ENCODE measurements at regions not wholly inside any gene's neighbourhood (a gene's known extent, or its start where the extent isn't known, plus 50 kb on each side); places are given as distances from the start of the nearest gene placed in this dataset.
"Not testable (repeated sequence)": the region's sequence is repeated elsewhere in the genome, so short reads cannot be mapped to it uniquely, and the experiment has no call there.

- H3K27me3 Mint-ChIP-seq, result peaks cover 12 to 47% (median 31%) of the 10 kb centered on the region in 5 donors
- DNase-seq; intact Hi-C loops (cut with micrococcal nuclease): not testable (repeated sequence)
Observed at GRCh38 chr5:54377339-54377738, 67.0 kb upstream of the ARL15 start.

GRCh38 chr5:54370982-54371381 lies 60.6 kb upstream of the ARL15 start:
- ATAC-seq (no peak), DNase-seq (no peak)
- Histone ChIP-seq H3K4me3 (ENCODE audit: low read length) (no peak overlapping the region), H3K4me1 (ENCODE audit: control insufficient read depth in 2 of 2, insufficient read depth in 2 of 2, low read length in 2 of 2) (no peaks in the 10 kb centered on the region), H3K27me3 (ENCODE audit: control insufficient read depth in 2 of 2, insufficient read depth in 2 of 2, low read length in 2 of 2) (no peaks in the 10 kb centered on the region), H3K9me3 (ENCODE audit: control insufficient read depth in 2 of 3, low read length in 3 of 3) (no peaks in the 10 kb centered on the region), H3K36me3 (ENCODE audit: control insufficient read depth in 2 of 3, insufficient read depth in 3 of 3, low read length in 3 of 3) (no peaks in the 10 kb centered on the region), H3K27ac (ENCODE audit: low read depth, low read length) (no peak overlapping the region)
- H3K36me3 Mint-ChIP-seq, result peaks cover 0 to 5% (median 0%) of the 10 kb centered on the region in 5 donors
- H3K27ac Mint-ChIP-seq, result no peak overlapping the region
- H3K4me1 Mint-ChIP-seq, result no peaks in the 10 kb centered on the region
- H3K27me3 Mint-ChIP-seq, result peaks cover 14 to 45% (median 26%) of the 10 kb centered on the region in 5 donors
- intact Hi-C loops (cut with micrococcal nuclease), result no loop called here
- H3K9me3 Mint-ChIP-seq, result peaks cover 0 to 16% (median 6%) of the 10 kb centered on the region in 11 donors
- POLR2A ChIA-PET, result no interaction called here
- CTCF ChIA-PET, result no interaction called here
- no peak overlapping the region for H3K4me3 Mint-ChIP-seq

More at GRCh38 chr5:54377339-54377738, 67.0 kb upstream of the ARL15 start:
- H3K27ac Mint-ChIP-seq; POLR2A ChIA-PET; H3K27ac ChIP-seq (ENCODE audit: low read depth, low read length); H3K4me3 Mint-ChIP-seq; H3K4me1 Mint-ChIP-seq; H3K4me3 ChIP-seq (ENCODE audit: low read length); ATAC-seq; H3K9me3 ChIP-seq (ENCODE audit: control insufficient read depth in 2 of 3, low read length in 3 of 3); H3K36me3 ChIP-seq (ENCODE audit: control insufficient read depth in 2 of 3, insufficient read depth in 3 of 3, low read length in 3 of 3); H3K4me1 ChIP-seq (ENCODE audit: control insufficient read depth in 2 of 2, insufficient read depth in 2 of 2, low read length in 2 of 2); CTCF ChIA-PET; H3K27me3 ChIP-seq (ENCODE audit: control insufficient read depth in 2 of 2, insufficient read depth in 2 of 2, low read length in 2 of 2): not testable (repeated sequence)
- Mint-ChIP-seq H3K36me3 (peaks cover 0 to 14% (median 5%) of the 10 kb centered on the region in 5 donors), H3K9me3 (peaks cover 0 to 20% (median 11%) of the 10 kb centered on the region in 11 donors)

GRCh38 chr5:54367844-54368243 lies 57.5 kb upstream of the ARL15 start:
- no peak overlapping the region for H3K4me3 Mint-ChIP-seq
- ATAC-seq, result no peak
- Histone ChIP-seq H3K4me3 (ENCODE audit: low read length) (no peak overlapping the region), H3K27me3 (ENCODE audit: control insufficient read depth in 2 of 2, insufficient read depth in 2 of 2, low read length in 2 of 2) (no peaks in the 10 kb centered on the region), H3K36me3 (ENCODE audit: control insufficient read depth in 2 of 3, insufficient read depth in 3 of 3, low read length in 3 of 3) (no peaks in the 10 kb centered on the region), H3K9me3 (ENCODE audit: control insufficient read depth in 2 of 3, low read length in 3 of 3) (no peaks in the 10 kb centered on the region), H3K27ac (ENCODE audit: low read depth, low read length) (no peak overlapping the region), H3K4me1 (ENCODE audit: control insufficient read depth in 2 of 2, insufficient read depth in 2 of 2, low read length in 2 of 2) (no peaks in the 10 kb centered on the region)
- no peak for DNase-seq
- H3K4me1 Mint-ChIP-seq, result no peaks in the 10 kb centered on the region
- intact Hi-C loops (cut with micrococcal nuclease), result no loop called here
- ChIA-PET POLR2A (no interaction called here), CTCF (interaction anchor here (1.4 kb wide), 1 partner anchor 23 kb away, joined by 3 read pairs; no protein-coding TSS in a partner anchor)
- H3K36me3 Mint-ChIP-seq, result no peaks in the 10 kb centered on the region
- H3K27ac Mint-ChIP-seq, result no peak overlapping the region
- H3K27me3 Mint-ChIP-seq, result peaks cover 9 to 23% (median 18%) of the 10 kb centered on the region in 5 donors
- peaks cover 0 to 5% (median 2%) of the 10 kb centered on the region in 11 donors for H3K9me3 Mint-ChIP-seq

- DNase-seq (no peak), ATAC-seq (no peak)
- no peaks in the 10 kb centered on the region for H3K9me3 Mint-ChIP-seq
- no peaks in the 10 kb centered on the region for H3K4me1 Mint-ChIP-seq
- H3K4me3 Mint-ChIP-seq, result no peak overlapping the region
- intact Hi-C loops (cut with micrococcal nuclease), result no loop called here
- Histone ChIP-seq H3K36me3 (ENCODE audit: control insufficient read depth in 2 of 3, insufficient read depth in 3 of 3, low read length in 3 of 3) (no peaks in the 10 kb centered on the region), H3K27me3 (ENCODE audit: control insufficient read depth in 2 of 2, insufficient read depth in 2 of 2, low read length in 2 of 2) (no peaks in the 10 kb centered on the region), H3K9me3 (ENCODE audit: control insufficient read depth in 2 of 3, low read length in 3 of 3) (no peaks in the 10 kb centered on the region), H3K4me1 (ENCODE audit: control insufficient read depth in 2 of 2, insufficient read depth in 2 of 2, low read length in 2 of 2) (no peaks in the 10 kb centered on the region), H3K27ac (ENCODE audit: low read depth, low read length) (no peak overlapping the region), H3K4me3 (ENCODE audit: low read length) (no peak overlapping the region)
- ChIA-PET CTCF (interaction anchor here (1.4 kb wide), 1 partner anchor 22 kb away, joined by 3 read pairs; no protein-coding TSS in a partner anchor), POLR2A (interaction anchor here (0.9 kb wide), 1 partner anchor 55 kb away, joined by 3 read pairs; no protein-coding TSS in a partner anchor)
- no peak overlapping the region for H3K27ac Mint-ChIP-seq
- no peaks in the 10 kb centered on the region for H3K36me3 Mint-ChIP-seq
- peaks cover 8 to 23% (median 15%) of the 10 kb centered on the region in 5 donors for H3K27me3 Mint-ChIP-seq
Observed at GRCh38 chr5:54366707-54367106, 56.3 kb upstream of the ARL15 start.

GRCh38 chr5:54363669-54364068 lies 53.3 kb upstream of the ARL15 start:
- peaks cover 11 to 26% (median 25%) of the 10 kb centered on the region in 5 donors for H3K27me3 Mint-ChIP-seq
- POLR2A ChIA-PET, result no interaction called here
- peaks cover 0 to 3% (median 0%) of the 10 kb centered on the region in 11 donors for H3K9me3 Mint-ChIP-seq

GRCh38 chr5:54362992-54363625 lies 52.7 kb upstream of the ARL15 start:
- no peak overlapping the region for H3K4me3 ChIP-seq (ENCODE audit: low read length)
- Mint-ChIP-seq H3K4me3 (no peak overlapping the region), H3K36me3 (no peaks in the 10 kb centered on the region), H3K27ac (no peak overlapping the region), H3K9me3 (peaks cover 0 to 3% (median 0%) of the 10 kb centered on the region in 11 donors), H3K4me1 (no peaks in the 10 kb centered on the region), H3K27me3 (peaks cover 10 to 26% (median 25%) of the 10 kb centered on the region in 5 donors)
- ChIA-PET POLR2A (no interaction called here), CTCF (no interaction called here)
- ATAC-seq (no peak), DNase-seq (no peak)
- no peak overlapping the region for H3K27ac ChIP-seq (ENCODE audit: low read depth, low read length)
- H3K4me1 ChIP-seq (ENCODE audit: control insufficient read depth in 2 of 2, insufficient read depth in 2 of 2, low read length in 2 of 2), result no peaks in the 10 kb centered on the region
- H3K27me3 ChIP-seq (ENCODE audit: control insufficient read depth in 2 of 2, insufficient read depth in 2 of 2, low read length in 2 of 2), result no peaks in the 10 kb centered on the region
- intact Hi-C loops (cut with micrococcal nuclease), result no loop called here
- H3K36me3 ChIP-seq (ENCODE audit: control insufficient read depth in 2 of 3, insufficient read depth in 3 of 3, low read length in 3 of 3), result no peaks in the 10 kb centered on the region
- no peaks in the 10 kb centered on the region for H3K9me3 ChIP-seq (ENCODE audit: control insufficient read depth in 2 of 3, low read length in 3 of 3)

More at GRCh38 chr5:54363669-54364068, 53.3 kb upstream of the ARL15 start:
- Mint-ChIP-seq H3K4me1 (no peaks in the 10 kb centered on the region), H3K27ac (no peak overlapping the region), H3K4me3 (no peak overlapping the region), H3K36me3 (no peaks in the 10 kb centered on the region)
- CTCF ChIA-PET, result no interaction called here
- Histone ChIP-seq H3K27me3 (ENCODE audit: control insufficient read depth in 2 of 2, insufficient read depth in 2 of 2, low read length in 2 of 2) (no peaks in the 10 kb centered on the region), H3K4me3 (ENCODE audit: low read length) (no peak overlapping the region), H3K36me3 (ENCODE audit: control insufficient read depth in 2 of 3, insufficient read depth in 3 of 3, low read length in 3 of 3) (no peaks in the 10 kb centered on the region), H3K27ac (ENCODE audit: low read depth, low read length) (no peak overlapping the region), H3K4me1 (ENCODE audit: control insufficient read depth in 2 of 2, insufficient read depth in 2 of 2, low read length in 2 of 2) (no peaks in the 10 kb centered on the region), H3K9me3 (ENCODE audit: control insufficient read depth in 2 of 3, low read length in 3 of 3) (no peaks in the 10 kb centered on the region)
- intact Hi-C loops (cut with micrococcal nuclease), result no loop called here
- ATAC-seq, result no peak
- DNase-seq, result no peak

GRCh38 chr5:54362434-54362833 lies 52.1 kb upstream of the ARL15 start:
- no peak for ATAC-seq
- H3K4me1 ChIP-seq (ENCODE audit: control insufficient read depth in 2 of 2, insufficient read depth in 2 of 2, low read length in 2 of 2), result no peaks in the 10 kb centered on the region
- H3K4me3 ChIP-seq (ENCODE audit: low read length), result no peak overlapping the region
- H3K27ac ChIP-seq (ENCODE audit: low read depth, low read length), result no peak overlapping the region
- ChIA-PET CTCF (no interaction called here), POLR2A (no interaction called here)
- H3K9me3 Mint-ChIP-seq, result peaks cover 0 to 3% (median 0%) of the 10 kb centered on the region in 11 donors
- H3K4me1 Mint-ChIP-seq, result no peaks in the 10 kb centered on the region
- no peaks in the 10 kb centered on the region for H3K36me3 Mint-ChIP-seq
- intact Hi-C loops (cut with micrococcal nuclease), result no loop called here
- H3K27me3 ChIP-seq (ENCODE audit: control insufficient read depth in 2 of 2, insufficient read depth in 2 of 2, low read length in 2 of 2), result no peaks in the 10 kb centered on the region
- H3K27ac Mint-ChIP-seq, result no peak overlapping the region
- H3K36me3 ChIP-seq (ENCODE audit: control insufficient read depth in 2 of 3, insufficient read depth in 3 of 3, low read length in 3 of 3), result no peaks in the 10 kb centered on the region
- H3K27me3 Mint-ChIP-seq, result peaks cover 10 to 26% (median 25%) of the 10 kb centered on the region in 5 donors
- no peaks in the 10 kb centered on the region for H3K9me3 ChIP-seq (ENCODE audit: control insufficient read depth in 2 of 3, low read length in 3 of 3)
- H3K4me3 Mint-ChIP-seq, result no peak overlapping the region
- no peak for DNase-seq

Measured in naive thymus-derived CD4-positive, alpha-beta T cell (primary cell).